H9 (cell line): ENCODE measurements at regions not wholly inside any gene's neighbourhood (a gene's known extent, or its start where the extent isn't known, plus 50 kb on each side); places are given as distances from the start of the nearest gene placed in this dataset.

ENCODE experiments used
- DNase-seq: peaks from one replicate; pipeline ENCODE4 v3.0.0-alpha.2; 2017
- H2AFZ ChIP-seq: one replicate; pipeline ENCODE4 v1.6.1; 2013; ENCODE audit warnings: mild to moderate bottlenecking, low read length, control low read depth, moderate library complexity
- H2AK5ac ChIP-seq: 2 replicates; pipeline ENCODE4 v1.6.1; 2013; ENCODE audit warnings: low read length, control low read depth, mixed read lengths; ENCODE audit not compliant: insufficient read length
- H2BK120ac ChIP-seq: one replicate; pipeline ENCODE4 v1.6.1; 2013; ENCODE audit warnings: low read depth, mild to moderate bottlenecking, low read length, control low read depth, inconsistent platforms; ENCODE audit not compliant: poor library complexity, severe bottlenecking
- H2BK12ac ChIP-seq: 2 replicates; pipeline ENCODE4 v1.6.1; 2013; ENCODE audit warnings: low read length, control low read depth, mixed read lengths, low read depth; ENCODE audit not compliant: insufficient read length
- H2BK15ac ChIP-seq: 2 replicates; pipeline ENCODE4 v1.6.1; 2013; ENCODE audit warnings: low read depth, low read length, control low read depth
- H2BK20ac ChIP-seq: one replicate; pipeline ENCODE4 v1.6.1; 2013; ENCODE audit warnings: low read depth, mild to moderate bottlenecking, low read length, control low read depth, inconsistent platforms; ENCODE audit not compliant: poor library complexity, severe bottlenecking
- H2BK5ac ChIP-seq: 2 replicates; pipeline ENCODE4 v1.6.1; 2013; ENCODE audit warnings: low read length, control low read depth, mixed read lengths; ENCODE audit not compliant: insufficient read length
- H3K14ac ChIP-seq: 2 replicates; pipeline ENCODE4 v1.6.1; 2013; ENCODE audit warnings: low read length, control low read depth; ENCODE audit not compliant: insufficient read depth
- H3K18ac ChIP-seq: 2 replicates; pipeline ENCODE4 v1.6.1; 2013; ENCODE audit warnings: low read depth, mild to moderate bottlenecking, mixed read lengths, low read length, control low read depth; ENCODE audit not compliant: insufficient read length
- H3K23ac ChIP-seq: 2 replicates; pipeline ENCODE4 v1.6.1; 2013; ENCODE audit warnings: low read length, control low read depth, mixed read lengths, low read depth; ENCODE audit not compliant: insufficient read length
- H3K23me2 ChIP-seq: 2 replicates; pipeline ENCODE4 v1.6.1; 2013; ENCODE audit warnings: low read depth, mild to moderate bottlenecking, mixed read lengths, low read length, control low read depth; ENCODE audit not compliant: insufficient read length, poor library complexity, severe bottlenecking
- H3K27ac ChIP-seq: 2 replicates; pipeline ENCODE4 v1.5.1; 2013; ENCODE audit warnings: low read length, control low read depth, mixed read lengths, low read depth; ENCODE audit not compliant: insufficient read length
- H3K27me3 ChIP-seq: 2 replicates; pipeline ENCODE4 v1.6.1; 2013; ENCODE audit warnings: low read length, control low read depth, inconsistent platforms; ENCODE audit not compliant: insufficient read depth
- H3K4ac ChIP-seq: 2 replicates; pipeline ENCODE4 v1.6.1; 2013; ENCODE audit warnings: low read depth, mild to moderate bottlenecking, control low read depth, inconsistent platforms, low read length, moderate library complexity
- H3K4me1 ChIP-seq: 2 replicates; pipeline ENCODE4 v1.6.1; 2013; ENCODE audit warnings: low read length, control low read depth, inconsistent platforms; ENCODE audit not compliant: insufficient read depth
- H3K4me2 ChIP-seq: 2 replicates; pipeline ENCODE4 v1.6.1; 2013; ENCODE audit warnings: low read length, control low read depth, mixed read lengths; ENCODE audit not compliant: insufficient read length, insufficient read depth
- H3K56ac ChIP-seq: 2 replicates; pipeline ENCODE4 v1.6.1; 2013; ENCODE audit warnings: low read depth, mild to moderate bottlenecking, mixed read lengths, low read length, control low read depth; ENCODE audit not compliant: insufficient read length
- H3K79me1 ChIP-seq: 2 replicates; pipeline ENCODE4 v1.6.1; 2013; ENCODE audit warnings: low read depth, mild to moderate bottlenecking, moderate library complexity, low read length, control low read depth, inconsistent platforms; ENCODE audit not compliant: insufficient read depth, poor library complexity, severe bottlenecking
- H3K79me2 ChIP-seq: 2 replicates; pipeline ENCODE4 v1.6.1; 2013; ENCODE audit warnings: low read length, control low read depth, inconsistent platforms; ENCODE audit not compliant: insufficient read depth
- H3K9ac ChIP-seq: 2 replicates; pipeline ENCODE4 v1.6.1; 2013; ENCODE audit warnings: low read length, control low read depth, mixed read lengths; ENCODE audit not compliant: insufficient read length; ENCODE audit errors: extremely low read depth
- H3K9me3 ChIP-seq: one replicate; pipeline ENCODE4 v1.6.1; 2013; ENCODE audit warnings: low read depth, low read length, inconsistent platforms; ENCODE audit not compliant: control insufficient read depth
- H3T11ph ChIP-seq: one replicate; pipeline ENCODE4 v1.6.1; 2013; ENCODE audit warnings: mild to moderate bottlenecking, low read length, control low read depth, inconsistent platforms
- H4K20me1 ChIP-seq: one replicate; pipeline ENCODE4 v1.6.1; 2013; ENCODE audit not compliant: control insufficient read depth, insufficient read length, insufficient read depth
- H4K5ac ChIP-seq: 2 replicates; pipeline ENCODE4 v1.6.1; 2013; ENCODE audit warnings: low read depth, mild to moderate bottlenecking, mixed read lengths, low read length, control low read depth; ENCODE audit not compliant: insufficient read length
- H4K8ac ChIP-seq: replicated peaks from 2 replicates; pipeline ENCODE4 v1.6.1; 2013; ENCODE audit warnings: low read length, control low read depth, mixed read lengths, low read depth; ENCODE audit not compliant: insufficient read length
- H4K91ac ChIP-seq: 2 replicates; pipeline ENCODE4 v1.6.1; 2013; ENCODE audit warnings: low read depth, mild to moderate bottlenecking, moderate library complexity, mixed read lengths, low read length, control low read depth; ENCODE audit not compliant: insufficient read length
- H3K27ac Mint-ChIP-seq, 3 experiments: 2 replicates in 2 of 3; 3 replicates in 1 of 3; pipeline ENCODE4 v1.8.0; 2020 to 2021; ENCODE audit warnings: mixed read lengths in 3 of 3, mild to moderate bottlenecking in 1 of 3, moderate library complexity in 1 of 3
- H3K27me3 Mint-ChIP-seq: 2 replicates; pipeline ENCODE4 v1.8.0; 2021; ENCODE audit warnings: low read depth, mild to moderate bottlenecking, moderate library complexity, mixed read lengths
- H3K36me3 Mint-ChIP-seq, 3 experiments: 2 replicates in 2 of 3; 3 replicates in 1 of 3; pipeline ENCODE4 v1.8.0; 2020 to 2021; ENCODE audit warnings: low read depth in 3 of 3, mixed read lengths in 3 of 3; ENCODE audit not compliant: insufficient read depth in 1 of 3
- H3K4me1 Mint-ChIP-seq, 2 experiments: 2 replicates each; pipeline ENCODE4 v1.8.0; 2020; ENCODE audit warnings: mixed read lengths in 2 of 2
- H3K4me3 Mint-ChIP-seq, 2 experiments: 2 replicates in 1 of 2; 3 replicates in 1 of 2; pipeline ENCODE4 v1.8.0; 2020 to 2021; ENCODE audit warnings: mild to moderate bottlenecking in 2 of 2, mixed read lengths in 2 of 2, moderate library complexity in 1 of 2
- H3K9me3 Mint-ChIP-seq, 2 experiments: 2 replicates in 1 of 2; 3 replicates in 1 of 2; pipeline ENCODE4 v1.8.0; 2020; ENCODE audit warnings: mild to moderate bottlenecking in 2 of 2, mixed read lengths in 2 of 2, moderate library complexity in 1 of 2
- WGBS: extraction: QIAGEN DNeasy Blood & Tissue Kit; methylation state at CpG from one replicate; pipeline ENCODE4 v1.1.7; 2013; ENCODE audit warnings: missing lambda C conversion rate, low lambda C conversion rate, mixed read lengths; ENCODE audit not compliant: insufficient read length; ENCODE audit errors: extremely low coverage; 5-methylcytosine and 5-hydroxymethylcytosine counted together
- TF ChIP-seq, protein P1 (sequence below): fragments of 200-600 bp; sonication (generic); conservative IDR thresholded peaks from 3 replicates; pipeline ENCODE4 v1.8.0; 2021; ENCODE audit warnings: antibody characterized with exemption, mild to moderate bottlenecking

GRCh38 chr18:37913051-37913450 lies 347.5 kb upstream of the CELF4 start:
- H3K79me1 ChIP-seq: no peaks in the 10 kb centered on the region
- H2BK20ac ChIP-seq: no peak overlapping the region
- Mint-ChIP-seq H3K9me3 (no peaks in the 10 kb centered on the region), H3K4me3 (no peak overlapping the region), H3K27me3 (no peaks in the 10 kb centered on the region), H3K36me3 (no peaks in the 10 kb centered on the region), H3K27ac (no peak overlapping the region), H3K4me1 (no peaks in the 10 kb centered on the region)
- H3K4me1 ChIP-seq: no peaks in the 10 kb centered on the region
- no peak overlapping the region for H2BK15ac ChIP-seq
- H3K9ac ChIP-seq: no peak overlapping the region
- H3K27me3 ChIP-seq: no peaks in the 10 kb centered on the region
- no peak overlapping the region for H3K18ac ChIP-seq
- H3K27ac ChIP-seq: no peak overlapping the region
- WGBS: no CpG with 5 or more reads among the region's 1 CpG
- DNase-seq: no peak
- TF ChIP-seq, protein P1, sequence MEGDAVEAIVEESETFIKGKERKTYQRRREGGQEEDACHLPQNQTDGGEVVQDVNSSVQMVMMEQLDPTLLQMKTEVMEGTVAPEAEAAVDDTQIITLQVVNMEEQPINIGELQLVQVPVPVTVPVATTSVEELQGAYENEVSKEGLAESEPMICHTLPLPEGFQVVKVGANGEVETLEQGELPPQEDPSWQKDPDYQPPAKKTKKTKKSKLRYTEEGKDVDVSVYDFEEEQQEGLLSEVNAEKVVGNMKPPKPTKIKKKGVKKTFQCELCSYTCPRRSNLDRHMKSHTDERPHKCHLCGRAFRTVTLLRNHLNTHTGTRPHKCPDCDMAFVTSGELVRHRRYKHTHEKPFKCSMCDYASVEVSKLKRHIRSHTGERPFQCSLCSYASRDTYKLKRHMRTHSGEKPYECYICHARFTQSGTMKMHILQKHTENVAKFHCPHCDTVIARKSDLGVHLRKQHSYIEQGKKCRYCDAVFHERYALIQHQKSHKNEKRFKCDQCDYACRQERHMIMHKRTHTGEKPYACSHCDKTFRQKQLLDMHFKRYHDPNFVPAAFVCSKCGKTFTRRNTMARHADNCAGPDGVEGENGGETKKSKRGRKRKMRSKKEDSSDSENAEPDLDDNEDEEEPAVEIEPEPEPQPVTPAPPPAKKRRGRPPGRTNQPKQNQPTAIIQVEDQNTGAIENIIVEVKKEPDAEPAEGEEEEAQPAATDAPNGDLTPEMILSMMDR: no peak
- no peak overlapping the region for H2BK5ac ChIP-seq
- H3T11ph ChIP-seq: no peak overlapping the region
- no peaks in the 10 kb centered on the region for H4K20me1 ChIP-seq
- H3K79me2 ChIP-seq: no peaks in the 10 kb centered on the region
- H3K14ac ChIP-seq: no peak overlapping the region
- H3K56ac ChIP-seq: no peak overlapping the region
- no peak overlapping the region for H2AK5ac ChIP-seq
- H4K91ac ChIP-seq: no peak overlapping the region
- H2BK120ac ChIP-seq: no peak overlapping the region
- no peak overlapping the region for H4K8ac ChIP-seq
- no peaks in the 10 kb centered on the region for H3K9me3 ChIP-seq
- H2BK12ac ChIP-seq: no peak overlapping the region
- H3K4me2 ChIP-seq: no peak overlapping the region
- H4K5ac ChIP-seq: no peak overlapping the region
- no peaks in the 10 kb centered on the region for H3K23me2 ChIP-seq
- H3K4ac ChIP-seq: no peak overlapping the region
- no peak overlapping the region for H2AFZ ChIP-seq
- H3K23ac ChIP-seq: no peak overlapping the region
